ENCODE measurements at regions not wholly inside any gene's neighbourhood (a gene's known extent, or its start where the extent isn't known, plus 50 kb on each side); places are given as distances from the start of the nearest gene placed in this dataset.

DNA sequence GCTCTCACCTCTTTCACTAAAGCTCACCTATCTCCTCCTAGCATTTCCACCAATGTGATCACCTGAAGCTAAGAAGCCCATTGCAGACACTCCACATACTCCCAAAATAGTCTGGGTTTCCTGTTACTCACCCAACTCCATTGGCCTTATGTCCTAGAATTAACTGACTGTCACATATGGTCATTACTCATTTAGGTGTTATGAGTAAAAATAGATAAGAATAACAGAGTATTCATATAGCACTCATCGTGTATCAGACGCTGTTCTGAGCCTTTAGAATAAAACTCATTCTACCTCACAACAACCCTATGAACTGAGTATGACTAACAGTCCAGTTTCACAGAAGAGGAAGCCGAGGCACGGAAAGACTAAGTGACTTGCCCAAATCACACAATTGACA lies 174.2 kb upstream of the NPVF start:
- intact Hi-C loops (cut with micrococcal nuclease): no loop called here
- H3K4me1 ChIP-seq (ENCODE audit: insufficient read depth, low read length): no peaks in the 10 kb centered on the region
- no peaks in the 10 kb centered on the region for H3K36me3 ChIP-seq (ENCODE audit: low read depth, low read length)
- ChIA-PET CTCF (no interaction called here), POLR2A (ENCODE audit: unreplicated experiment) (no interaction called here)
- no peaks in the 10 kb centered on the region for H4K20me1 ChIP-seq (ENCODE audit: low read length)
- peaks cover 62% of the 10 kb centered on the region for H3K27me3 ChIP-seq (ENCODE audit: low read length)
- no peak overlapping the region for H3K4me3 ChIP-seq (ENCODE audit: low read length)
- no peaks in the 10 kb centered on the region for H3F3A ChIP-seq (ENCODE audit: low read length, unreplicated experiment)
- H3K4me2 ChIP-seq (ENCODE audit: low read length): no peak overlapping the region
- H3K27ac ChIP-seq (ENCODE audit: low read length): no peak overlapping the region
- no peak overlapping the region for H2AFZ ChIP-seq (ENCODE audit: low read length)
- no peak overlapping the region for H3K9ac ChIP-seq (ENCODE audit: low read length)
- no peaks in the 10 kb centered on the region for H3K9me3 ChIP-seq (ENCODE audit: low read length)
- no peaks in the 10 kb centered on the region for H3K9me2 ChIP-seq (replicated peaks; ENCODE audit: low read length)
- ATAC-seq: no peak
- BruUV-seq (replicated peaks): no TSS peak
- TF ChIP-seq EZH2 (IDR thresholded peaks at IDR 0.05; ENCODE audit: low read length, unreplicated experiment) (no peak), EZH2phosphoT487 (IDR thresholded peaks at IDR 0.05; ENCODE audit: borderline replicate concordance, low read length) (no peak)
- TF ChIP-seq, protein P1, sequence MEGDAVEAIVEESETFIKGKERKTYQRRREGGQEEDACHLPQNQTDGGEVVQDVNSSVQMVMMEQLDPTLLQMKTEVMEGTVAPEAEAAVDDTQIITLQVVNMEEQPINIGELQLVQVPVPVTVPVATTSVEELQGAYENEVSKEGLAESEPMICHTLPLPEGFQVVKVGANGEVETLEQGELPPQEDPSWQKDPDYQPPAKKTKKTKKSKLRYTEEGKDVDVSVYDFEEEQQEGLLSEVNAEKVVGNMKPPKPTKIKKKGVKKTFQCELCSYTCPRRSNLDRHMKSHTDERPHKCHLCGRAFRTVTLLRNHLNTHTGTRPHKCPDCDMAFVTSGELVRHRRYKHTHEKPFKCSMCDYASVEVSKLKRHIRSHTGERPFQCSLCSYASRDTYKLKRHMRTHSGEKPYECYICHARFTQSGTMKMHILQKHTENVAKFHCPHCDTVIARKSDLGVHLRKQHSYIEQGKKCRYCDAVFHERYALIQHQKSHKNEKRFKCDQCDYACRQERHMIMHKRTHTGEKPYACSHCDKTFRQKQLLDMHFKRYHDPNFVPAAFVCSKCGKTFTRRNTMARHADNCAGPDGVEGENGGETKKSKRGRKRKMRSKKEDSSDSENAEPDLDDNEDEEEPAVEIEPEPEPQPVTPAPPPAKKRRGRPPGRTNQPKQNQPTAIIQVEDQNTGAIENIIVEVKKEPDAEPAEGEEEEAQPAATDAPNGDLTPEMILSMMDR (conservative IDR thresholded peaks at IDR 0.05; ENCODE audit: low read depth, low read length): no peak
- no peak for DNase-seq
- no peaks in the 10 kb centered on the region for H3K79me2 ChIP-seq (ENCODE audit: low read length)

DNA sequence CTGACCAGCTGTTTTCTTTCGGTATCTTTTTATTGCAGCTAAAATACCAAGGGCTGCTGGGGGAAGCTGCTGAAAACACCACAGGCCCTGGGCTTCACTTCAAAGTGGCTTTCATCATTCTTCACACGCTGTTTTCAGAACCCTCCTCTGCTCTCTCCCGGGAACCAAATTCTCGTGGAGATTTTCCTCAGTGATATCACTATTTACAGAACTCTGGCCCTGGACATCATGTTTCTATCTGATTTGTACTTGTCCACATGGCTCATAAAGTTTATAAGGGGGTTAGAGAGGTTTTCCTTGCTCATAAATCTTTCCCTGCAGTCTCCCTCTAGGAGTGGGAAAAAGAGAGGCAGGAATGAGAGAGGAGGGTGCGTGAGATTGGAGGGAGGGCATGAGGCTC lies 177.4 kb upstream of the NPVF start:
- no peaks in the 10 kb centered on the region for H3K4me1 ChIP-seq (ENCODE audit: insufficient read depth, low read length)
- TF ChIP-seq, protein P1 (conservative IDR thresholded peaks at IDR 0.05; ENCODE audit: low read depth, low read length): no peak
- TF ChIP-seq EZH2 (IDR thresholded peaks at IDR 0.05; ENCODE audit: low read length, unreplicated experiment) (no peak), EZH2phosphoT487 (IDR thresholded peaks at IDR 0.05; ENCODE audit: borderline replicate concordance, low read length) (no peak)
- H3K4me2 ChIP-seq (ENCODE audit: low read length): no peak overlapping the region
- H3K27ac ChIP-seq (ENCODE audit: low read length): no peak overlapping the region
- ATAC-seq: no peak
- H3K9me3 ChIP-seq (ENCODE audit: low read length): no peaks in the 10 kb centered on the region
- no peak overlapping the region for H3K9ac ChIP-seq (ENCODE audit: low read length)
- DNase-seq: no peak
- intact Hi-C loops (cut with micrococcal nuclease): no loop called here
- no peak overlapping the region for H2AFZ ChIP-seq (ENCODE audit: low read length)
- H3K27me3 ChIP-seq (ENCODE audit: low read length): peaks cover 56% of the 10 kb centered on the region
- no peaks in the 10 kb centered on the region for H4K20me1 ChIP-seq (ENCODE audit: low read length)
- no peaks in the 10 kb centered on the region for H3K79me2 ChIP-seq (ENCODE audit: low read length)
- no peaks in the 10 kb centered on the region for H3K36me3 ChIP-seq (ENCODE audit: low read depth, low read length)
- CTCF ChIA-PET: no interaction called here
- no peaks in the 10 kb centered on the region for H3K9me2 ChIP-seq (replicated peaks; ENCODE audit: low read length)
- H3F3A ChIP-seq (ENCODE audit: low read length, unreplicated experiment): no peaks in the 10 kb centered on the region
- POLR2A ChIA-PET (ENCODE audit: unreplicated experiment): no interaction called here
- H3K4me3 ChIP-seq (ENCODE audit: low read length): no peak overlapping the region
- BruUV-seq (replicated peaks): no TSS peak

DNA sequence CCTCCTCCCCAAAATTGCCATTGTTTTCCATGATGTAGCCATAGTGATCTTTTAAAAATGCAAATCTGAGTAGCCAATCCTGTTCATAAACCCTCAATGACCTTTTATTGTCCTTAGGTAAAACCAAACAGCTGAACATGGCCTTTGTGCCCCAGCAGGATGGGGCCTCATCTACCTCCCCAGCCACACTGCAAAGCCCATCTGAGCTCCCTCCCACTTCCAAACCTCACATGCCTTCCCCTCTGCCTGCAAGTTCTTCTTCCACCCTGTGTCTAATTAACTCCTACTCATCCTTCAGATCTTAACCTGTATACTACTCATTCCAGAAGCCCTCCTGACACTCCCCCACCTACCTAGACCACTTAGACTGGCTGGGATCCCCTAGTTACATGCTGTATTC lies 178.8 kb upstream of the NPVF start:
- H3K27me3 ChIP-seq (ENCODE audit: low read length): peaks cover 50% of the 10 kb centered on the region
- H3K4me3 ChIP-seq (ENCODE audit: low read length): no peak overlapping the region
- DNase-seq: no peak
- H3K27ac ChIP-seq (ENCODE audit: low read length): no peak overlapping the region
- H3K79me2 ChIP-seq (ENCODE audit: low read length): no peaks in the 10 kb centered on the region
- no peak overlapping the region for H3K4me2 ChIP-seq (ENCODE audit: low read length)
- TF ChIP-seq EZH2phosphoT487 (IDR thresholded peaks at IDR 0.05; ENCODE audit: borderline replicate concordance, low read length) (no peak), EZH2 (IDR thresholded peaks at IDR 0.05; ENCODE audit: low read length, unreplicated experiment) (no peak)
- TF ChIP-seq, protein P1 (conservative IDR thresholded peaks at IDR 0.05; ENCODE audit: low read depth, low read length): no peak
- ChIA-PET CTCF (no interaction called here), POLR2A (ENCODE audit: unreplicated experiment) (no interaction called here)
- BruUV-seq (replicated peaks): no TSS peak
- no peak for ATAC-seq
- H4K20me1 ChIP-seq (ENCODE audit: low read length): no peaks in the 10 kb centered on the region
- no peaks in the 10 kb centered on the region for H3F3A ChIP-seq (ENCODE audit: low read length, unreplicated experiment)
- no peak overlapping the region for H2AFZ ChIP-seq (ENCODE audit: low read length)
- H3K9ac ChIP-seq (ENCODE audit: low read length): no peak overlapping the region
- H3K9me3 ChIP-seq (ENCODE audit: low read length): no peaks in the 10 kb centered on the region
- H3K4me1 ChIP-seq (ENCODE audit: insufficient read depth, low read length): no peaks in the 10 kb centered on the region
- intact Hi-C loops (cut with micrococcal nuclease): no loop called here
- H3K9me2 ChIP-seq (replicated peaks; ENCODE audit: low read length): no peaks in the 10 kb centered on the region
- no peaks in the 10 kb centered on the region for H3K36me3 ChIP-seq (ENCODE audit: low read depth, low read length)

Measured in PC-3 (cell line).